ENCODE measurements at regions not wholly inside any gene's neighbourhood (a gene's known extent, or its start where the extent isn't known, plus 50 kb on each side); places are given as distances from the start of the nearest gene placed in this dataset.

- TF ChIP-seq CTCF (IDR thresholded peaks at IDR 0.05), result no peak
- TF ChIP-seq EZH2 (IDR thresholded peaks at IDR 0.05; ENCODE audit: borderline replicate concordance, insufficient read depth, low read depth, low read length, poor library complexity, severe bottlenecking), result no peak
Observed at GRCh38 chr9:108271236-108271635, 584.5 kb downstream of the ACTL7B start.

Data from B cell (primary cell).